ENCODE measurements at regions not wholly inside any gene's neighbourhood (a gene's known extent, or its start where the extent isn't known, plus 50 kb on each side); places are given as distances from the start of the nearest gene placed in this dataset.

GRCh38 chr13:111661052-111661451 lies 340.6 kb downstream of the TEX29 start:
- Histone ChIP-seq H3K9ac (ENCODE audit: extremely low read depth, insufficient read length, low read length) (no peak overlapping the region), H2BK20ac (ENCODE audit: low read depth, low read length, poor library complexity, severe bottlenecking) (no peak overlapping the region), H4K91ac (ENCODE audit: insufficient read length, low read depth, low read length) (no peak overlapping the region), H3K56ac (ENCODE audit: insufficient read length, low read depth, low read length) (no peak overlapping the region), H2BK120ac (ENCODE audit: low read depth, low read length, poor library complexity, severe bottlenecking) (no peak overlapping the region), H3K18ac (ENCODE audit: insufficient read length, low read depth, low read length) (no peak overlapping the region), H2BK15ac (ENCODE audit: low read depth, low read length) (no peak overlapping the region), H3T11ph (ENCODE audit: low read length) (no peak overlapping the region), H2BK12ac (ENCODE audit: insufficient read length, low read depth, low read length) (no peak overlapping the region), H3K4ac (ENCODE audit: low read depth, low read length) (no peak overlapping the region), H3K27me3 (ENCODE audit: insufficient read depth, low read length) (no peaks in the 10 kb centered on the region; the same call in 1 of the 2 replicates), H4K8ac (replicated peaks; ENCODE audit: insufficient read length, low read depth, low read length) (no peak overlapping the region), H3K9me3 (ENCODE audit: control insufficient read depth, low read depth, low read length) (no peaks in the 10 kb centered on the region), H3K27ac (ENCODE audit: insufficient read length, low read depth, low read length) (no peak overlapping the region), H3K4me1 (ENCODE audit: insufficient read depth, low read length) (peaks cover 4% of the 10 kb centered on the region), H4K5ac (ENCODE audit: insufficient read length, low read depth, low read length) (no peak overlapping the region), H3K14ac (ENCODE audit: insufficient read depth, low read length) (no peak overlapping the region), H2AFZ (ENCODE audit: low read length) (no peak overlapping the region), H3K23me2 (ENCODE audit: insufficient read length, low read depth, low read length, poor library complexity, severe bottlenecking) (no peaks in the 10 kb centered on the region), H4K20me1 (ENCODE audit: control insufficient read depth, insufficient read depth, insufficient read length) (no peaks in the 10 kb centered on the region), H3K79me1 (ENCODE audit: insufficient read depth, low read depth, low read length, poor library complexity, severe bottlenecking) (no peaks in the 10 kb centered on the region), H2AK5ac (ENCODE audit: insufficient read length, low read length) (no peak overlapping the region), H3K4me2 (ENCODE audit: insufficient read depth, insufficient read length, low read length) (no peak overlapping the region), H3K23ac (ENCODE audit: insufficient read length, low read depth, low read length) (no peak overlapping the region), H3K79me2 (ENCODE audit: insufficient read depth, low read length) (no peaks in the 10 kb centered on the region), H2BK5ac (ENCODE audit: insufficient read length, low read length) (no peak overlapping the region)
- Mint-ChIP-seq H3K27me3 (ENCODE audit: low read depth) (peaks cover 32% of the 10 kb centered on the region), H3K9me3 (no peaks in the 10 kb centered on the region), H3K4me3 (no peak overlapping the region), H3K4me1 (peaks cover 25 to 37% of the 10 kb centered on the region in 2 experiments), H3K27ac (no peak overlapping the region), H3K36me3 (ENCODE audit: insufficient read depth in 1 of 3, low read depth in 3 of 3) (no peaks in the 10 kb centered on the region; a peak in 1 of 7 replicates)
- DNase-seq = peak; percentile 10
- no peak for TF ChIP-seq CTCF (conservative IDR thresholded peaks at IDR 0.05)
- no CpG with 5 or more reads among the region's 13 CpGs for WGBS (ENCODE audit: extremely low coverage, insufficient read length, low lambda C conversion rate)
